ENCODE measurements at regions not wholly inside any gene's neighbourhood (a gene's known extent, or its start where the extent isn't known, plus 50 kb on each side); places are given as distances from the start of the nearest gene placed in this dataset.
A peak's percentile ranks its signal among the peaks of the same experiment; 100 is the strongest.

GRCh38 chr6:145323646-145324045 is 411.7 kb downstream of the EPM2A start:
- DNase-seq (ENCODE audit: low spot score) = no peak

GRCh38 chr6:145327586-145327985 is 407.7 kb downstream of the EPM2A start:
- DNase-seq (ENCODE audit: low spot score) = no peak

- DNase-seq (ENCODE audit: low spot score) = no peak
Measured at GRCh38 chr6:145329257-145329656, 406.1 kb downstream of the EPM2A start.

- DNase-seq (ENCODE audit: low spot score) = no peak
Measured at GRCh38 chr6:145331066-145331465, 404.3 kb downstream of the EPM2A start.

- DNase-seq (ENCODE audit: low spot score) = no peak
Measured at GRCh38 chr6:145332011-145332410, 403.3 kb downstream of the EPM2A start.

GRCh38 chr6:145336119-145336518 is 399.2 kb downstream of the EPM2A start:
- DNase-seq (ENCODE audit: low spot score) = no peak

- no peak for DNase-seq (ENCODE audit: low spot score)
Measured at GRCh38 chr6:145339089-145339488, 396.2 kb downstream of the EPM2A start.

- no peak for DNase-seq (ENCODE audit: low spot score)
Measured at GRCh38 chr6:145340256-145340655, 395.1 kb downstream of the EPM2A start.

- DNase-seq (ENCODE audit: low spot score) = no peak
Measured at GRCh38 chr6:145345094-145345493, 390.2 kb downstream of the EPM2A start.

- DNase-seq (ENCODE audit: low spot score) = no peak
Measured at GRCh38 chr6:145347216-145347615, 388.1 kb downstream of the EPM2A start.

GRCh38 chr6:145349950-145350510 is 385.3 kb downstream of the EPM2A start:
- DNase-seq (ENCODE audit: low spot score) = no peak

GRCh38 chr6:145350928-145351327 is 384.4 kb downstream of the EPM2A start:
- no peak for DNase-seq (ENCODE audit: low spot score)

GRCh38 chr6:145352382-145353080 is 382.8 kb downstream of the EPM2A start:
- no peak for DNase-seq (ENCODE audit: low spot score)

GRCh38 chr6:145360865-145361264 is 374.5 kb downstream of the EPM2A start:
- no peak for DNase-seq (ENCODE audit: low spot score)

GRCh38 chr6:145367149-145367548 is 368.2 kb downstream of the EPM2A start:
- DNase-seq (ENCODE audit: low spot score) = no peak

- DNase-seq (ENCODE audit: low spot score) = no peak
Measured at GRCh38 chr6:145368075-145368474, 367.2 kb downstream of the EPM2A start.

GRCh38 chr6:145370559-145370958 is 364.8 kb downstream of the EPM2A start:
- DNase-seq (ENCODE audit: low spot score) = no peak

- DNase-seq (ENCODE audit: low spot score) = peak; percentile 16
Measured at GRCh38 chr6:145372671-145373151, 362.6 kb downstream of the EPM2A start.

GRCh38 chr6:145373826-145374225 is 361.5 kb downstream of the EPM2A start:
- DNase-seq (ENCODE audit: low spot score) = no peak

- DNase-seq (ENCODE audit: low spot score) = no peak
Measured at GRCh38 chr6:145374570-145374969, 360.8 kb downstream of the EPM2A start.

GRCh38 chr6:145375502-145375901 is 359.8 kb downstream of the EPM2A start:
- no peak for DNase-seq (ENCODE audit: low spot score)

- no peak for DNase-seq (ENCODE audit: low spot score)
Measured at GRCh38 chr6:145380186-145380585, 355.1 kb downstream of the EPM2A start.

- no peak for DNase-seq (ENCODE audit: low spot score)
Measured at GRCh38 chr6:145381941-145382340, 353.4 kb downstream of the EPM2A start.

- no peak for DNase-seq (ENCODE audit: low spot score)
Measured at GRCh38 chr6:145383428-145383827, 351.9 kb downstream of the EPM2A start.
